Heart right ventricle (tissue), 16 donors: ENCODE measurements at regions not wholly inside any gene's neighbourhood (a gene's known extent, or its start where the extent isn't known, plus 50 kb on each side); places are given as distances from the start of the nearest gene placed in this dataset.

ENCODE experiments used
- ATAC-seq, 8 donors: fragments of 200-7000 bp; cut with Tn5 transposase; one replicate each; pipeline ENCODE4 v1.9.1; 2020; ENCODE audit warnings: mild to moderate bottlenecking in 8 of 8, moderate library complexity in 8 of 8, moderate number of reproducible peaks in 1 of 8
- DNase-seq, 2 donors: peaks; one replicate each; pipeline ENCODE4 v3.0.0-alpha.2; 2020
- H3K27ac ChIP-seq, 10 donors: fragments of 200-600 bp; sonication (generic) in 2 of 10; one replicate each; pipeline versions ENCODE4 v1.5.0 to v1.8.0; 2020 to 2022; ENCODE audit warnings: mild to moderate bottlenecking in 3 of 10
- H3K27me3 ChIP-seq, 7 donors: fragments of 200-600 bp; one replicate each; pipeline ENCODE4 v1.8.0; 2021 to 2022; ENCODE audit warnings: mild to moderate bottlenecking in 2 of 7
- H3K36me3 ChIP-seq, 9 donors: fragments of 200-600 bp; sonication (generic) in 1 of 9; one replicate each; pipeline versions ENCODE4 v1.5.0 to v1.8.0; 2020 to 2022; ENCODE audit warnings: mild to moderate bottlenecking in 2 of 9
- H3K4me1 ChIP-seq, 9 donors: fragments of 200-600 bp; sonication (generic) in 1 of 9; one replicate each; pipeline versions ENCODE4 v1.5.0 to v1.8.0; 2020 to 2022; ENCODE audit warnings: mild to moderate bottlenecking in 4 of 9
- H3K4me3 ChIP-seq, 10 donors: fragments of 200-600 bp; sonication (generic) in 2 of 10; one replicate each; pipeline versions ENCODE4 v1.5.0 to v1.8.0; 2020 to 2022; ENCODE audit warnings: mild to moderate bottlenecking in 7 of 10, moderate library complexity in 2 of 10
- H3K9me3 ChIP-seq, 11 donors: fragments of 200-600 bp in 10 of 11; sonication (generic) in 2 of 11; one replicate each; pipeline versions ENCODE4 v1.5.0 to v1.8.0; 2013 to 2022; ENCODE audit warnings: mild to moderate bottlenecking in 2 of 11, control low read depth in 1 of 11, moderate library complexity in 1 of 11
- CTCF ChIP-seq, 9 donors: fragments of 200-600 bp; sonication (generic) in 2 of 9; IDR thresholded peaks; one replicate each; pipeline versions ENCODE4 v1.5.0 to v1.8.0; 2021 to 2022; ENCODE audit warnings: antibody characterized with exemption in 9 of 9, mild to moderate bottlenecking in 5 of 9, moderate library complexity in 1 of 9
- WGBS, 2 donors: extraction: QIAGEN DNeasy Blood & Tissue Kit; methylation state at CpG; one replicate each; pipeline ENCODE4 v1.1.7; 2013; ENCODE audit warnings: inconsistent platforms in 1 of 2; 5-methylcytosine and 5-hydroxymethylcytosine counted together
- intact Hi-C, 10 donors: fragments of 100-400 bp; cut with DNase I; formaldehyde crosslinking; loops; one replicate each; pipeline versions ENCODE4 v1.11.1 to v1.14.2; 2022
- donor health status: Arrhythmogenic right ventricular cardiomyopathy.
- donor health status: ischemic (EF 13 %, LVEDD 7.1; RV severe dilation, severe dysfunction).
- donor health status: healthy with polysubstance abuse.
- donor health status: DM: no; HTN: yes; CAD: no.
- donor health status: DM: no; HTN: no; CAD: no.
- donor health status: ischemic (EF 25% LVEDD 6.9; RV normal size, moderate dysfunction).
- donor health status: ischemic (EF 25% LVEDD 5.7; RV mildly dilated, moderate dysfunction).
- donor health status: healthy.
- donor health status: DM: yes; HTN: yes; CAD: no.
- donor health status: Ischemic cardiomyopathy.
- donor health status: ischemic (EF 35%, LVEDD 5.7; RV mildly dilated, moderate dysfunction).
- donor health status: nonischemic (EF 11% LVEDD 7.7; RV severe dilation, severe dysfunction).
- donor health status: DM: yes; HTN: yes; CAD: no.
- donor health status: PGD.
- donor health status: ischemic (EF 29% LVEDD 5.4; RV normal size, mild dysfunction).
- donor health status: nonischemic (EF 23%, LVEDD 6.1; RV moderate dilation, normal function).

DNA sequence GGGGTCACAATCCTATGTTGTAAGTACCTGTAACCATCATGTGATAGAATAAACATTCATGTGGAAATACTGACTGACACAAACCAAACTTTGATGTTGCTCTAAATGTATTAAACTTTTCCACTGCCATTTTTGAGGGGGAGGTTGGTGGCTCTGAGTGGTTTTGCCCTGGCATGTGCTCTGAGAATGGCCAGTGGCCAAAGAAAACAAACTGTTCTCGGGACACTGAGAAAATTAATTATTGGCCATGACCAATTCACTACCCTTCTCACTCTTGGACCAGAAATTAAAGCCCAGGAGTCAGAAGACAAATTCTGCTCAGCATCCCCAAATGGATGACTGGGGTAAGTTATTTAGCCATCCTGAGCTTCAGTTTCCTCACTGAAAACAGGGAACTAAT lies 195.9 kb downstream of the XPNPEP1 start:
- ATAC-seq, result no peak
- no peak for TF ChIP-seq CTCF (IDR thresholded peaks at IDR 0.05)
- Histone ChIP-seq H3K4me3 (no peak overlapping the region), H3K9me3 (no peaks in the 10 kb centered on the region), H3K27me3 (peaks cover 0 to 8% (median 0%) of the 10 kb centered on the region in 7 donors), H3K27ac (no peak overlapping the region), H3K36me3 (no peaks in the 10 kb centered on the region), H3K4me1 (no peaks in the 10 kb centered on the region)
- intact Hi-C loops, result no loop called here
- DNase-seq, result no peak
- 28 to 44% methylated on average over 1 of the region's 1 CpG for WGBS, 2 donors

DNA sequence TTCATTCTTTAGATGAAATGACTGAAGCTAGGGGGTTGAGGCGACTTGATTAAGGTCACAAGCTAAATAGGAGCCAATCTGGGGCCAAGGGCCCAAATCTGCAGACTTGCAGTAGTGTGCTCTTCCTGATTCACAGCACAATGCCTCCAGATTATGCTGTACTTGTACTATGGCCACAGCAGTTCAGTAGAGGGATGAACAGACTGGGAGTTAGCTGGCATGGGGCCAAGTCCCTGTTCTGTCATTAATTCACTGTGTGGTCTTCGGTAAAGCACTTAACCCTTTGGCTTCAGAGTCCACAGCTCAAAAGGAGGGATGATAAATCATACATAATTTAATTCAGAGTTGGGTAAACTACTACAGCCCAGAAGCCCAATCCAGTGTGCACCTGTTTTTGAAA lies 196.8 kb downstream of the XPNPEP1 start:
- Histone ChIP-seq H3K36me3 (no peaks in the 10 kb centered on the region), H3K4me3 (no peak overlapping the region), H3K4me1 (no peaks in the 10 kb centered on the region), H3K27ac (no peak overlapping the region), H3K9me3 (no peaks in the 10 kb centered on the region), H3K27me3 (peaks cover 0 to 8% (median 0%) of the 10 kb centered on the region in 7 donors)
- ATAC-seq (no peak), DNase-seq (no peak)
- no peak for TF ChIP-seq CTCF (IDR thresholded peaks at IDR 0.05)
- 23 to 41% methylated on average over 2 of the region's 2 CpGs for WGBS, 2 donors
- intact Hi-C loops, result no loop called here

- intact Hi-C loops, result no loop called here
- ATAC-seq, result no peak
- no peak for DNase-seq
- no peak for TF ChIP-seq CTCF (IDR thresholded peaks at IDR 0.05)
- Histone ChIP-seq H3K27ac (no peak overlapping the region), H3K4me3 (no peak overlapping the region), H3K36me3 (no peaks in the 10 kb centered on the region), H3K27me3 (peaks cover 0 to 8% (median 0%) of the 10 kb centered on the region in 7 donors), H3K4me1 (no peaks in the 10 kb centered on the region), H3K9me3 (no peaks in the 10 kb centered on the region)
- WGBS, 2 donors, result 46 to 58% methylated on average over 3 of the region's 3 CpGs
These were observed 200.0 kb downstream of the XPNPEP1 start for GRCh38 chr10:109723305-109723704.

DNA sequence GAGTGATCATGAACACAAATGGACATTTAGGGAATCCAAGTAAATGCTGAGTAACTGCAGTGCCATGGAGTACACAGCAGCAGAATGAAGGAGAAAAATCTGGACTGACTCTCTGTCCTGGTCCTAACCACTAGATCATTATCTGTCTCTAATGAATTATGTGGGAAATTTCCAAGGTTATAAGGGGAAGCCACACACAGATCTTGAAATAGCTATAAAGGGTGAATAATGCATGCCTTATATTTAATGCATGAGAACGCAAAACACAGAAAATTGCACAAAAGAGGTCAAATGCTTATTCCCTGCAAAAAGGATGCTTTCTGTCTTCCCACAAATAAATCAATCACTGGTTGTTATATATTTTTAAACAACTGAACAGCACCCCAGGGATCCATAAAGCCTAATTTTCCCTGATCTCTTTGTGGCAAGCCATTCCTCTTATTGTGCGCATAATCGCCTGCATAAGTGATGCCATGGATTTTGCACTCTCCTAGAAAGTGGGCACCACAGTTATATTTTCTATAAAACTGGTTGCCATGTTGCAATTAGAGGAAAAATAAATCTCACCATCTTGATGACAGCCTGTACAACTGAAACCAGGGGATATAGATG lies 201.8 kb downstream of the XPNPEP1 start:
- ATAC-seq (no peak), DNase-seq (no peak)
- H3K9me3 ChIP-seq, result no peaks in the 10 kb centered on the region
- no peaks in the 10 kb centered on the region for H3K36me3 ChIP-seq
- no peak overlapping the region for H3K27ac ChIP-seq
- intact Hi-C loops, result no loop called here
- 95% methylated on average over 3 of the region's 3 CpGs for WGBS, 2 donors
- no peak overlapping the region for H3K4me3 ChIP-seq
- H3K4me1 ChIP-seq, result no peaks in the 10 kb centered on the region
- TF ChIP-seq CTCF (IDR thresholded peaks at IDR 0.05), result no peak
- H3K27me3 ChIP-seq, result peaks cover 0 to 8% (median 0%) of the 10 kb centered on the region in 7 donors
